ENCODE measurements at regions not wholly inside any gene's neighbourhood (a gene's known extent, or its start where the extent isn't known, plus 50 kb on each side); places are given as distances from the start of the nearest gene placed in this dataset.

- Histone ChIP-seq H2AFZ (replicated peaks) (no peak overlapping the region), H3K27ac (no peak overlapping the region), H4K20me1 (ENCODE audit: low read depth) (no peaks in the 10 kb centered on the region), H3K79me2 (ENCODE audit: low read depth) (no peaks in the 10 kb centered on the region), H3F3A (ENCODE audit: low read depth) (no peaks in the 10 kb centered on the region), H3K36me3 (no peaks in the 10 kb centered on the region), H3K9ac (no peak overlapping the region), H3K4me1 (no peaks in the 10 kb centered on the region), H3K9me3 (ENCODE audit: low read depth) (peaks cover 3% of the 10 kb centered on the region), H3K4me3 (no peak overlapping the region), H3K4me2 (no peak overlapping the region), H3K27me3 (no peaks in the 10 kb centered on the region)
- Mint-ChIP-seq H3K36me3 (no peaks in the 10 kb centered on the region), H3K27ac (no peak overlapping the region), H3K9me3 (no peaks in the 10 kb centered on the region), H3K27me3 (ENCODE audit: insufficient read depth, low read depth) (no peaks in the 10 kb centered on the region), H3K4me3 (no peak overlapping the region), H3K4me1 (no peaks in the 10 kb centered on the region)
- peak; percentile 58 for TF ChIP-seq CTCF (IDR thresholded peaks at IDR 0.05)
- no peak for TF ChIP-seq EZH2phosphoT487 (IDR thresholded peaks at IDR 0.05)
- DNase-seq (ENCODE audit: low spot score): peak; percentile 49
Observed at GRCh38 chrX:128106630-128107029, 54.4 kb upstream of the ACTRT1 start.

DNA sequence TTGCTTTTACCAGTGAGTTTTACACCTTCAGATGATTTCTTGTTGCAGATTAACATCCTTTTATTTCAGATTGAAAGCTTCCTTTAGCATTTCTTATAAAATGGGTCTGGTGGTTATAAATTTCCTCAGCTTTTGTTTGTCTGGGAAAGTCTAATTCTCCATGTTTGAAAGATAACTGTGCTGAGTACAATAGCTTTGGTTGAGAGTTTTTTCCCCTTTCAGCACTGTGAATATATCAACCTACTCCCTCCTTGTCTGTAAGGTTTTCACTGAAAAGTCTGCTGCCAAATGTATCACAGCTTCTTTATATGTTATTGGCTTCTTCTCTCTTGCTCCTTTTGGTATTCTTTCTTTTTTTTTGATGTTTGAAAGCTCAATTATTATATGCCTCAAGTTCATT lies 53.5 kb upstream of the ACTRT1 start:
- Histone ChIP-seq H4K20me1 (ENCODE audit: low read depth) (no peaks in the 10 kb centered on the region), H3K79me2 (ENCODE audit: low read depth) (no peaks in the 10 kb centered on the region), H2AFZ (replicated peaks) (no peak overlapping the region), H3K4me3 (no peak overlapping the region), H3F3A (ENCODE audit: low read depth) (no peaks in the 10 kb centered on the region), H3K9ac (no peak overlapping the region), H3K27ac (no peak overlapping the region), H3K27me3 (no peaks in the 10 kb centered on the region), H3K36me3 (no peaks in the 10 kb centered on the region), H3K4me1 (no peaks in the 10 kb centered on the region), H3K9me3 (ENCODE audit: low read depth) (peaks cover 2% of the 10 kb centered on the region), H3K4me2 (no peak overlapping the region)
- Mint-ChIP-seq H3K4me3 (no peak overlapping the region), H3K9me3 (no peaks in the 10 kb centered on the region), H3K27ac (no peak overlapping the region), H3K36me3 (no peaks in the 10 kb centered on the region), H3K27me3 (ENCODE audit: insufficient read depth, low read depth) (no peaks in the 10 kb centered on the region), H3K4me1 (no peaks in the 10 kb centered on the region)
- no peak for DNase-seq (ENCODE audit: low spot score)
- TF ChIP-seq EZH2phosphoT487 (IDR thresholded peaks at IDR 0.05): no peak
- no peak for TF ChIP-seq CTCF (IDR thresholded peaks at IDR 0.05)
- TF ChIP-seq EZH2 (IDR thresholded peaks at IDR 0.05): no peak
